Midbrain (tissue), 1 donor: ENCODE measurements at regions not wholly inside any gene's neighbourhood (a gene's known extent, or its start where the extent isn't known, plus 50 kb on each side); places are given as distances from the start of the nearest gene placed in this dataset.

Experiments used
- DNase-seq: peaks from one replicate; lab custom pipeline; 2025; lab: John Stamatoyannopoulos, UW

DNA sequence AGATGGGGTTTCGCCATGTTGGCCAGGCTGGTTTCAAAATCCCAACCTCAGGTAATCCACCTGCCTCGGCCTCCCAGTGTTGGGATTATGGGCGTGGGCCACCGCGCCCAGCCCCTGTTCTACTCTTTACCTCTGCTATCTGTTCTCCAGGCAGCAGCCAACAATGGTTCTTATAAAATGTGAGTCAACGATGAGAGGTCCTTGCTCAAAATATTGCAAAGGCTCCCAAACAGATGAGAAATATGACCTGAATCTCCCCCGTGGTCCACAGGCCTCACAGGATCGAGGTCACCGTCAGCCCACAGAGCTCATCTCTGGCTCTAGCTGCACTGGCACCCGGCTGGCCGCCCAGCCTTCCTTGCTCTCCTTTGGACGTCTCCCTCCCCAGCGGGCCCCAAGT, 62.0 kb upstream of the EGFR start:
- no peak for DNase-seq

GRCh38 chr7:54960517-54960916, 58.3 kb upstream of the EGFR start:
- no peak for DNase-seq

- no peak for DNase-seq
Observed at GRCh38 chr7:54961391-54961790, 57.4 kb upstream of the EGFR start.

DNA sequence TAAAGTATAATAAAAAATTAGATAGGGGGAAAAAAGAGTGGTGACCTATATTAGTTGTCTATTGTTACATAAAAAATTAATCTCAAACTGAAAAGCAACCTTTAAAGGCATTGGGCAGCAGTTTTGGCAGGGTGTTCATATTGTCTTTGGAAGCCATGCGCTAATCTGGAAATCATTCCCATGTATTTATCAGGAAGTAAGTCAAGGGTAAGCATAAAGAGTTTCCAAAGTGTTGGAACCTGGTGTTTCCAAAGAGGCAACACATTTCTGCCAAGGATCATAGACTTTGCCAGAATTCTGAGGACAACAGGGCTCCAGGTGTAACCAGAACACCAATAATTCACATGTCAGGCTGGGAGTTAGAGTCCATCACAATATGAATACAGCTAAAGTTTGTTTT, 55.7 kb upstream of the EGFR start:
- no peak for DNase-seq

GRCh38 chr7:54964136-54964535, 54.7 kb upstream of the EGFR start:
- DNase-seq, result no peak

- DNase-seq, result no peak
Observed at GRCh38 chr7:54967377-54967776, 51.4 kb upstream of the EGFR start.

- no peak for DNase-seq
Observed at GRCh38 chr7:54968018-54968417, 50.8 kb upstream of the EGFR start.
